GM19324 (cell line): ENCODE measurements at regions not wholly inside any gene's neighbourhood (a gene's known extent, or its start where the extent isn't known, plus 50 kb on each side); places are given as distances from the start of the nearest gene placed in this dataset.
A peak's percentile ranks its signal among the peaks of the same experiment; 100 is the strongest.
"Not testable (repeated sequence)": the region's sequence is repeated elsewhere in the genome, so short reads cannot be mapped to it uniquely, and the experiment has no call there.

ENCODE experiments used
- ATAC-seq: cut with Tn5 transposase; IDR thresholded peaks from one replicate; pipeline ENCODE4 v1.9.1; 2021; ENCODE audit warnings: mild to moderate bottlenecking, moderate library complexity; ENCODE audit not compliant: unreplicated experiment, low FRiP score

- ATAC-seq: not testable (repeated sequence)
These were observed 283.9 kb upstream of the PREP start for GRCh38 chr6:105686793-105687192.

GRCh38 chr6:105681061-105681460, 278.2 kb upstream of the PREP start:
- no peak for ATAC-seq

- no peak for ATAC-seq
These were observed 277.2 kb upstream of the PREP start for GRCh38 chr6:105680131-105680530.

GRCh38 chr6:105678516-105678915, 275.6 kb upstream of the PREP start:
- ATAC-seq: no peak

- no peak for ATAC-seq
These were observed 275.0 kb upstream of the PREP start for GRCh38 chr6:105677671-105678475.

- no peak for ATAC-seq
These were observed 274.0 kb upstream of the PREP start for GRCh38 chr6:105676857-105677256.

GRCh38 chr6:105675715-105676397, 273.0 kb upstream of the PREP start:
- ATAC-seq: no peak

GRCh38 chr6:105672856-105673538, 270.1 kb upstream of the PREP start:
- not testable (repeated sequence) for ATAC-seq

GRCh38 chr6:105669232-105669631, 266.4 kb upstream of the PREP start:
- no peak for ATAC-seq

GRCh38 chr6:105667056-105667455, 264.2 kb upstream of the PREP start:
- ATAC-seq: no peak

- no peak for ATAC-seq
These were observed 262.0 kb upstream of the PREP start for GRCh38 chr6:105664931-105665330.

- no peak for ATAC-seq
These were observed 249.1 kb upstream of the PREP start for GRCh38 chr6:105651969-105652368.

- no peak for ATAC-seq
These were observed 247.5 kb upstream of the PREP start for GRCh38 chr6:105650347-105650746.

GRCh38 chr6:105649192-105649591, 246.3 kb upstream of the PREP start:
- ATAC-seq: no peak

GRCh38 chr6:105648276-105648675, 245.4 kb upstream of the PREP start:
- no peak for ATAC-seq

- ATAC-seq: peak; percentile 77
These were observed 243.5 kb upstream of the PREP start for GRCh38 chr6:105646391-105646867.

GRCh38 chr6:105645958-105646357, 243.1 kb upstream of the PREP start:
- no peak for ATAC-seq

- no peak for ATAC-seq
These were observed 242.3 kb upstream of the PREP start for GRCh38 chr6:105645156-105645555.

GRCh38 chr6:105644691-105645090, 241.8 kb upstream of the PREP start:
- ATAC-seq: no peak

- ATAC-seq: peak; percentile 33
These were observed 241.2 kb upstream of the PREP start for GRCh38 chr6:105644073-105644489.

- no peak for ATAC-seq
These were observed 239.8 kb upstream of the PREP start for GRCh38 chr6:105642708-105643107.
